NCI-H2107 treated with DMSO at 0.1 percent for 48 hours (cell line): ENCODE measurements at regions not wholly inside any gene's neighbourhood (a gene's known extent, or its start where the extent isn't known, plus 50 kb on each side); places are given as distances from the start of the nearest gene placed in this dataset.
"Not testable (repeated sequence)": the region's sequence is repeated elsewhere in the genome, so short reads cannot be mapped to it uniquely, and the experiment has no call there.

Experiments used
- DNase-seq: peaks from one replicate; lab custom pipeline; 2025; ENCODE audit not compliant: unreplicated experiment; lab: John Stamatoyannopoulos, UW

DNA sequence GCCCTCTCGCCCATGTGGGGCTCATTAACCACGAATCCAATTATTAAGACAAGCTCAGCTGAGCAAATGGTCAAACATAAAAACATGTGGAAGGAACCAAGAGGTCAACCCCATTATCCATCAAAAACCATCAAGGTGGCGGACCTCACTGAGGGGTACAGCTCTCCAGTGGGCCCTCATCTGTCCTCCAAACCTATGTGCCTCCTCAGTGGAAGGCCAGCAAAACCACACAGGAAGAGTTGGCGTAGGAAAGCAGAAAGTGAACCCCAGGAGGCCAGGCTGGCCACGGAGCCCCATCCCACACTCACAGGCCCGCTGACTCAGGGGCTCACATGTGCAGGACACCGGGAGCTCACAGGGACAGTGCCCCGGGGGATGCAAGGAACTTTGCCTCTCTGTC is 66.5 kb upstream of the CLEC6A start:
- DNase-seq = not testable (repeated sequence)

DNA sequence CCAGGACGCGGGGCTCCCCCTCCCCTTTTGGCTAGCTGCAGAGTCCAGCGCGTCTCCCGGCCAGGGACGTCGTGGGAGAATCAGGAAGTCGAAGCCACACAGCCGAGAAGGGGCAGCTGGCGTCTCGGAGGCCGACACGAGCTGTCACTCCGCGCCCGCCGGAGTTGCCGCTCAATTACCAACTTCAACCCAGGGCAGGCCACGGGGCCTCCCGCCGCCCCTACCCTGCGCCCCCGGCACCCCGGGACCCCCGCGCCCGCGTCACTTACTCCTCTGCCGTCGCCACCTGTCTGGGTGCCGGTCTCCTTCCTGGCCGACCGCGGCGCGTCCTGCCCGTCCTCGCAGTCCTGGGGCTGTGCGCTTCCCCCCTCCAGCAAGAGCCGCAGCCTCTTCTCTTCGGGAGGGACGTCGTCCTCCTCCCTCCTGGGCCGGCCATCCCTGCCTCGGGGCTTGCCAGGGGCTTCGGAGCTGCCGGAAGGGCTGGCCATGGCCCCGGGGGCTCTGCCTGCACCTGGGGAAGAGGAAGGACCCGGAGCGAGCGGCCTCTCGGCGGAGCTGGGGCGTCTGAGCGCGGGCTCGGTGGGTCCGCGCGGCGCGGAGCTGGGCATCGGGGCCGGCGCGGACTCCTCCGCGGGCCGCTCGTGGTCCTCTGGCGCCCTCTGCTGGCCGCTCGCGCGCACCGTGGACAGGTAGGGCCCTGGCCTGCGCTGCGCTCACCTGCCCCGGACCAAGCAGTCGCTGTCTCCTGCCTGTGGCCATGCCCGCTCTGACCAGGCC is 65.6 kb upstream of the CLEC6A start:
- DNase-seq = peak; percentile 33

DNA sequence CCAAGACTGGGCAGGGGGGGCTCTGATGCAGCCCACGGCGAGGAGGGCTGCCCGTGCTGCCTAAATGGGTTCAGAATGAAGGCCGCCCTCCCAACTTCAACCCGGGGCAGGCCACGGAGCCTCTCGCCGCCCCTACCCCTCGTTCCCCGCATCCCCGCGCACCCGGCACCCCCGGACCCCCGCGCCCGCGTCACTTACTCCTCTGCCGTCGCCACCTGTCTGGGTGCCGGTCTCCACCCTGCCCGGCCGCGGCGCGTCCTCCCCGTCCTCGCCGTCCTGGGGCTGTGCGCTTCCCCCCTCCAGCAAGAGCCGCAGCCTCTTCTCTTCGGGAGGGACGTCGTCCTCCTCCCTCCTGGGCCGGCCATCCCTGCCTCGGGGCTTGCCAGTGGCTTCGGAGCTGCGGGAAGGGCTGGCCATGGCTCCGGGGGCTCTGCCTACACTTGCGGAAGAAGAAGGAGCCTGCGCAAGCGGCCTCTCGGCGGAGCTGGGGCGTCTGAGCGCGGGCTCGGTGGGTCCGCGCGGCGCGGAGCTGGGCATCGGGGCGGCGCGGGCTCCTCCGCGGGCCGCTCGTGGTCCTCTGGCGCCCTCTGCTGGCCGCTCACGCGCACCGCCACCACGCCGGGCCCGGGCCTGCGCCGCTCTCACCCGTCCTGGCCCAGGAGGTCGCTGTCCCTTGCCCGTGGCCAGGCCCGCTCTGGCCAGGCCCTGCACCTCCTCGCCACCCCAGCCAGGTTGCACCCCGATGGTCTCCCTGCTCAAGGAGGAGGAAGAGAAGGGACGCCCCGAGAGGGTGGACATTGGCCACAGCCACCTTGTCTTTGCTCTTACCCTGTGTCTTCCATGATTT is 59.3 kb upstream of the CLEC6A start:
- not testable (repeated sequence) for DNase-seq

DNA sequence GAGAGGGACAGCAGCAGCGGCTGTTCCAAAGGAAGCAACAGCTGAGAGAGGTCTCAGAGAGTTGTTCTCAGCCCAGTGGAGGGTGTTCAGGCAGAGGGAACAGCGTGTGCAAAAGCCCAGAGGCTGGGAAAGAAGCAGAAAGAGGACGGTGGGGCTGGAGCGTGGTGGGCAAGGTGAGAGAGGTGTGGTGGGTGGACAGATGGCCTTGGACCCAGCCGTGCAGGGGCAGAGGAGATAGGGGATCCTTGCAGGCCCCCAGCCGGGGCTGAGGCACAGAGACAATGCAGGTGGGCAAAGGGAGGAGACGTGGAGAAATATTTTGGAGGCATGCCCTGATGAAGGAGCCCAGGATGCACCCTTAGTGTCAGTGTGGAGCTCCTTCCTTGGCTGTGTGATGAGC is 58.4 kb upstream of the CLEC6A start:
- DNase-seq = not testable (repeated sequence)

DNA sequence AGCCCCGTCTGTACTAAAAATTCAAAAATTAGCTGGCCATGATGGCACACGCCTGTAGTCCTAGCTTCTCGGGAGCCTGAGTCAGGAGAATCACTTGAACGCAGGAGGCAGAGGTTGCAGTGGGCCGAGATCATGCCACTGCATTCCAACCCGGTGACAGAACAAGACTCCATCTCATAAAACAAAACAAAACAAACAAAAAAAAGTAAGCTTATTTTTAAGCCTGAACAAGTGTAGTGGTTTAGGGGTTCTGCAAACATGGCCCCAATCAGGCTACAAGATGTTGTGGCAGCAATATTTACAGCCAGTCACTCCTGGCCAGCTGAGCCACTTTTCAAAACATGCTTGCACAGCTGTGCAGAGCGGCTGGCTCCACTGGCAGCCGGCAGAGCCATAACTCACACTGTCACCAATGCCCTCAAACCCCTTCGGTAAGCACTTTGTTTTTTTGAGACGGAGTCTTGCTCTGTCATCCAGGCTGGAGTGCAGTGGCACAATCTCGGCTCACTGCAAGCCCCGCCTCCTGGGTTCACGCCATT is 56.2 kb upstream of the CLEC6A start:
- not testable (repeated sequence) for DNase-seq

DNA sequence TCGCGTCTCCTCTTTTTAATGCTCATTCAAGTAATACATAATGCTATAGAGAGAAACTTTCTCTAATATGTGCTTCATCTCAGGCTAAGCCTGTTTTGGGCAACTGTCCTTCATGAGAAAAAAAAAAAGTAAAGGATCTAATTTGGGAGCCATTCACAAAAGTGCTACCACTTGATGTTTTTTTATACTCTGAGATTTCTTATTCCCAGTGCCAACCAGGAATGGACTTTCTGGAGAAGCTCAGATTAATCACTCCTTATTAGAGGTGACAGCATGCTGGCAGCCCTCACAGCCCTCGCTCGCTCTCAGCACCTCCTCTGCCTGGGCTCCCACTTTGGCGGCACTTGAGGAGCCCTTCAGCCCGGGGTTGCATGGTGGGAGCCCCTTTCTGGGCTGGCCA is 51.9 kb upstream of the CLEC6A start:
- DNase-seq = not testable (repeated sequence)

DNA sequence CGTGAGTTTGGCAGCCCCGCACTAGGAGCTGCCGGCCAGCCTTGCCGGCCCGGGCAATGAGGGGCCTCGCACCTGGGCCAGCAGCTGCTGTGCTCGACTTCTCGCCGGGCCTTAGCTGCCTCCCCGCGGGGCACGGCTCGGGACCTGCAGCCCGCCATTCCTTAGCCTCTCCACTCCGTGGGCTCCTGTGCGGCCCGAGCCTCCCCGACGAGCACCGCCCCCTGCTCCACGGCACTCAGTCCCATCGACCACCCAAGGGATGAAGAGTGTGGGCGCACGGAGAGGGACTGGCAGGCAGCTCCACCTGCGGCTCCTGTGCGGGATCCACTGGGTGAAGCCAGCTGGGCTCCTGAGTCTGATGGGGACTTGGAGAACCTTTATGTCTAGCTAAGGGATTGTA is 51.4 kb upstream of the CLEC6A start:
- not testable (repeated sequence) for DNase-seq
